HuH-7 (cell line): ENCODE measurements at regions not wholly inside any gene's neighbourhood (a gene's known extent, or its start where the extent isn't known, plus 50 kb on each side); places are given as distances from the start of the nearest gene placed in this dataset.

Experiments used
- DNase-seq: peaks from one replicate; pipeline ENCODE4 v3.0.0; 2011; ENCODE audit warnings: low spot score

DNA sequence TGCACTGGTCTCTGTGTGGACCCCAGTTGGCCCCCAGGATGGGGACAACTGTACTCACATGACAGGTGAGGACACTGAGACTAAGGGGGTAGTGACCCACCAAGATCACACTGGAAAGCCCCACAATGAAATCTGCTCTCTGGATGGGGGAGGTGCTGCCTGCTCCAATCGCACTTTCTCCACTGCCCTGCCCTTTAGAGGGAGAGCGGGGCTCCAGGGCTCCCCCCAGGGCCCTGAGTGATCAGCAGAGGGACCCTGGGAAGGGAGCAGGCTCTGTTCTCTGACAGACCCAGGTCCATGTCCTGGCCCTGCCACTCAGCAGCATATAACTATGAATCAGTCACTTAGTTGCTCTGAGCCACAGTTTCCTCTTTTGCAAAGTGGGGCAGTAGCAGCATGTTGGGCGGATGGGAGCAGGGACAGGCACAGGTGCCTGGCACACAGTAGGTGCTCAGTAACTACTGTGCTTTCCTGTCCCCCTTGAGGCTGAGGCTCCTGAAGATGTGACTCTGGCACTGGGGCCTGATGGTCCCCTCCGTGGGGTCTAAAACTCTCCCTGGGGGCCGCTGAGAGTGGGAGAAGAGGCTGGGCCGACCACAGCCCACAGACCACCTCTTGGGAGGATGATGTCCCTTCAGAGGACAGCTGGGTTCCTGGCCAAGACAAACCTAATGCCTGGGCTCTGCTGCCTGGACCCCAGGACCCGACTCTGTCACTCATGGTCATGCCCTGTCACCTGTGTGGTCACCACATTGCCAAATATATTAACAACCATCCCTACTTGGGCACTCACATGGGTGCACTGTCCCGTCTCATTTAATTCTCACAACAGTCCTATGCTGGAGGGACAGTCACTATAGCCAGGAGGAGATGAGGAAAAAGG lies 222.7 kb downstream of the PTPRU start:
- DNase-seq: no peak

DNA sequence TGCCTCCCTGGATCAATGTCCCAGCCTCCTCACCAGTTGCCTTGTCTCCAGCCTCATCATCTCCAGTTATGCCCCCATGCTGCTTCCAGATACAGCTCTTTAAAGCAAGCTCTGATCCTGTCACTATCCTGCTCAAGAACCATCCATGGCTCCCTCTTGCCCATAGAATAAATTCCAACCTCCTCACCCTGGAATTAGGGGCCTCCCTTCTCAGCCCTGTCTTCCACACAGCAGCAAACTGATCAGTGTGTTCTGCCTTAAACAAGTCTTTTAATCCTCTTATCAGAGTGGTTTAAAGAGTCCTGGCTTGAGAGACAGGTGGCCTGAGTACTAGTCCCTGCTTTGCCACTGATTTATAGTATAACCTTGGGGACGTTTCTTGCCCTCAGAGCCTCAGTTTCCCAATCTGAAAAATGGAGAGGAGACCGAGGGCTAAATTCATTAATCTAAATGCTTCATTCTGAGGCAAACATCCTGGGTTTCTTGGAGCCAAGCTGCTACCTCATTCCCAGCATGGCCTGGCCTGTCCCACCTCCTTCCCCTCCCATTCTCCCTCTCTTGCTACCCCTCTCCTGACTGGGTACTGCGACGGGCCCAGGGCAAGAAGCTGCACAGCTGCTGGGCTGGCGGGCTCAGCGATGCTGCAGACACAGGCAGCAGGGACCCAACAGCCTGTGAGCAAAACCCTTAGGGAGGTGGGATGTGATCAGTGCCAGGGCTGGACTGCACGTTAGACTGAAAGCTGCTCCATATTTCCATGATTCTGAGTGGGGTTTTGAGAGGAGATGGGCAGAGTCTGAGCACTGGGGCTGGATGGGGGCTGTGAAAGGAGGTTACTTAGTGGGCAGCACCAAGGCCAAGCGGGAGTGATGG lies 221.4 kb downstream of the PTPRU start:
- no peak for DNase-seq

GRCh38 chr1:29456685-29457435 lies 220.5 kb downstream of the PTPRU start:
- DNase-seq: no peak

GRCh38 chr1:29455781-29456180 lies 219.5 kb downstream of the PTPRU start:
- DNase-seq: no peak

DNA sequence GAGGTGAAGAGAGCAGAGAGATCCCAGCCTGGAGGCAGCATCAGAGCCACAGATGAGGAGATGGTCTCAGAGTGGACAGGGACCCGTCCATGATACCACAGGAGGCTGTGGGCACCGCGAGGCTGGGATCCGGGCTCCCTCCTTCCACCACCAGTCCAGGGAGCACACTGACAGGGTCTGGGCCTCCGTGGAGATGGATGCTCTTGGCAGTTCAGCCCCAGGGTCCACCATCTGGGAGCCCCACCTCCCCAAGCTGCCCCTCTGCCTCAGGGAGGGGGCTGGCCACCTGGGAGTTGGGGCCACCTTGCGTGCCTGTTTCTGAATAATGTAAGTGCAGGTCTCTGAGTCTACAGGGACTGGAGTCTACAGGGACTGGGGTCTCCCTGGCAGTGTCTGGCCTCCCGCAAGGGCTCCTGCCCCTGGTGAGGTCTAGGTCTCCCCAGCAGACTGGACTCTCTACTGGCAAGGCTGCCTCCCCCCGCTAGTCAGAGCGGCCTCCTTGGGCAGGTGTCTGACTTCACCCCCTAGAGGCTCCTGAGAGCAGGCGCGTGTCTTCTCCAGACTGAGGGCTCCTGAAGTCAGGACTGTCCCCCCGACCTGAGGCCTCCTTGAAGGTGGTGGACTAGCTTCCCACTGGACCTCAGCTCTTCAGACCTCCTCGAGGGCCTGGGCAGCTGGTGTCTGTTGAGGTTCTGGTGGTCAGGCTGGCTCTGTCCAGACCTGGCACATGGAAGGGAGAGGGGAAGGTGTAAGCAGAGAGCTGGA lies 218.5 kb downstream of the PTPRU start:
- no peak for DNase-seq

GRCh38 chr1:29453502-29454240 lies 217.3 kb downstream of the PTPRU start:
- DNase-seq: peak; percentile 79

DNA sequence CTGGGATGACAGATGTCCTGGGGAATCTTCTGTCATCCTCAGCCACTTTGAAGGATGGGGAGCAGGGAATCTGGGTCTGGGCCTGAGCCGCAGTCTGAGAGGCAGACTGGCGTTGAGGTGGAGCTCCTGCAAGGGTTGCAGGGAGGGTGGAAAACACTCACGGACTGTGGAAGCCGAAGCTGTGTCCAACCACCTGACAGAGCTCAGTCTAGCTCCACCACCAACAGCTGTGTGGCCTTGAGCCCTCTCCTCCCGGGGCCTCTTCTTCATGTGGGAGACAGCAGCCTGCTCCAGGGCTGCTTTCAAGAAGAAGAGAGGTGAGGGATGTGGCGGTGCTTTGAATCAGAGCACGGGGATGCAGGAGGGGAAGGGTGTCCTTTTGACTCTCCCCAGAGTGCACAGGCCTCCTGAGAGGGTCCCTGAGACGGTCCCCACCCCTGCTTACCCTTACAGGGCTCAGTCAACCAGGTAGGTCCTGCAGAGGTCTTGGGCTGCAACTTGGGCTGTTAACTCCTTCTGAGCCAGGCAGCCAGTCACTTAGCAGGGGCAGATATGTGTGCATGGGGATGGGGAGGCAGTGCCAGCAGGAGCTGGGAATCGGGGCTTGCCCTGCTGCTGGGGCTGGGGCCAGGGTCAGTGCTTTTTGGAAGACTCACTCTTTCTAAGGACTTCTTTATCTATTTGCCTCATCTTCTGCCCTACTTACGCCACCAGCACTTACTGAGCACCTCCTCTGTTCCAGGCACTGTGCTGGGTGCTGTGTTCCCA lies 216.3 kb downstream of the PTPRU start:
- DNase-seq: no peak

DNA sequence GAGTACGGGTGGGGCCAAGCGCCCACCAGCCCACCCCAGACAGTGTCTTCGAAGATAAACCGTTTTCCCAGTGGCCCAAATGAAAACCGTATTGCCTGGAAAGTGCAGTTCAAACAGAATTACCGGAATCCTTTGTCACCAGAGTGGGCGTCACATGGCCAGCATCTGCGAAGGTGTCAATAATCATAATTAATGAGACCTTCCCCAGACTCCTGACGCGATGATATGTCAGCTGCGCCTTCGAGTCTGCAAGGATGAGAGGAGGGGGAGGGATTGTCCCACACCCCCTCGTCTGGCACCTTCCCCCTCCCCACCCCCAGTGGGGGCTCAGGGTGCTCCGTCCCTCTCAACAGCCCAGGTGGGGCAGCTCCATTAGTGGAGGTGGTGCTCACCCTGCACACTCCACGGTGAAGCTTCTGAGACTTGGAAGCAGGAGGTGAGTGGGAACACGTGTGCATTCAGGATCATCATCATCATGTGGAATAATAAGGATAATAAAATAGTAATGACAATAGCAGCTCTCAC lies 215.1 kb downstream of the PTPRU start:
- DNase-seq: no peak

DNA sequence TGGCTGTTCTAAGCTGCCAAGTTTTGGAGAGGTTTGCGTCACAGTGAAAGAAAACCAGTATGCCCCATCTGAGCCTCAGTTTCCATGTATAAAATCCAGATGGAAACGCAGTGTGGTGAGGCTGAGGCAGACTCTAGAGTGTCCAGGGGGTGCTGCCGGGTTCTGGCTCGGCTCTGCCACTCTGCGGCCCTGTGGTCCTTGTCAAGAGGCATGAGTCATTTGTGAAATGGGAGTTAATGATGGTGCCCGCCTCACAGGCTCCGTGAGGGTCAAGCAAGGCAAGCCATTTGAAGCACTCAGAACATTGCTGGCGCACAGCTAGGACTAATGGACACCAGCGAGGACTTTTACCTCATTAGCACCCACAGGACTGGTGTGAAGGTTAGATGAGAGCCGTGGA lies 214.3 kb downstream of the PTPRU start:
- DNase-seq: no peak

DNA sequence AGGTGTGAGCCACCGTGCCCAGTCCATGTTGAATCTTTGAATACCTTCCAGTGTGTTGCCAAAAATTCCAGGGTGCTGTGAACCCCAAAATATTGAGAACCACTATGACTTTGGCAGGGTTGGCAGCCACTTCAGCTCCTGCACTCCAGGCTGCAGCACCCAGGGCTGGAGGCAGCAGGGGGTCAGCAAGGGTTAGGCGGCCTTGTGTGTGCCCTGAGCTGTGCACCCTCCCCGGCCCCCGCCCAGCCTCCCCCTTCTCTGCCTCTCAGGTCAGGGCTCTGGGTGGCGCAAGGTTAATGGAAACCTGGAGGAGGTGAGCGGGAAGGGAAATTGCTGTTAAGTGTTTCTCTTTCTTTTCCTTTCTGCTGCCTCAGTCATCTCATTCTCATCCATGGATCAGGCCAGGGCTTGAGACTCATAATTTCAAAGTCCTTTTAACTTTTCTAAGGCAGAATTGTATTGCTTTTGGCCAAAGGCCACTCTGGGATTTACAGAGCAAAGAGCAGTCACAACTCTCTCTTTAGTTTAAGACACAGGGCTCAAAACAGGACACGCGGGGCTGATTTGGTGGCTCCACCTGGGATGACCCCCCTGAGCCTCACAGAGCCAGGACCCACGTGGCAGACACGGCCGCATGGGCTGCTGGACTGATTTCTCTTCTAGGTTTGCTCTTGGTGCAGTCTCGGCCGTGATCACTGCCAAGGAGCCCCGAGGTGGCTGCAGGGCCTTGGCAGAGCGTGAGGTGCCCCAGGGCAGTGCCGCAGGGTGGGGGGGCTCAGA lies 212.3 kb downstream of the PTPRU start:
- DNase-seq: no peak

DNA sequence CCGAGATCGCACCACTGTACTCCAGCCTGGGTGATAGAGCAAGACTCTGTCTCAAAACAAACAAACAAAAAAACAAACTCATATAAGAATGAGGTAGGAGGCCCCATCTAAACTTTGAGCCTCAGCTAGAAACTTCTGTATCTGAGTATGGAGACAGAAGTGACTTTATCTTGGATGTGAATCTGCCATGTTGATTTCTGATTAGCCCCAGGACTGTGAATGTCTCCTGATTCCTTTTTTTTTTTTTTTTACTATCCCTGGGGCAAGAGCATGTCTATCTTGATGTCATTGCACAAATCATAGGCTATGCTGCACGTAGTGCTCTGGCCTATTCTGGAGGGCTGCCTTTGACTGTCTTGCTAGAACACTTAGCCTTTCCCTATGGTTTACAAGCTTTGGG lies 211.0 kb downstream of the PTPRU start:
- DNase-seq: no peak

- no peak for DNase-seq
These were observed 208.7 kb downstream of the PTPRU start for GRCh38 chr1:29444782-29445729.

DNA sequence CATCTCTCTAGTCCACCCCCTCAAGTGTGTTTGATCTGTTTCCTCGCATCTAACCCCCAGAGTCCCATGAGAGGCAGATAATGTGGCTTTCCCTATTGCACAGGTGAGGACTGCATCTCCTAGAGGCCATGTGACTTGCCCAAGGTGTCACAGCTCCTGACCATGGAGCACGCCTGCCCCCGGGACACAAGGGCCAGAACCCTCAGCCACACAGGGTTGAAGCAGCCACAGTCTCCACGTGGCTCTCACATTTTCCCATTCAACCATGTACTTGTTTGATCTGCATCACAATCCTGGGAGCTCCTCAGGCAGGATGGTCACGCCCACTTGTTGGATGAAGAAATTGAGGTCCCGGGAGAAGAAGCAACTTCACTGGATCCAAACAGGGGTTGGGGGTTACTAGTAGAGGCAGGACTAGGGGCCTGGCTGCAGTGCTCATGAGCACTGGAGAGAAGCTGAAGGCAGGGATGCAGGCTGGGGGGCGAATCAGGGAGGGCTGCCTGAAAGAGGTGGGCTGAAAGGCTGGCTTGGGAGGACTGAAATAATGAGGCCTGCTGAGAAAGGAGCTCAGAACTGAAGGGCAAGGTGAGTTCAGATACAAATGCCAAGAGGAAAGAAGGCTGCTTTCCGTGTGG lies 207.9 kb downstream of the PTPRU start:
- no peak for DNase-seq

GRCh38 chr1:29441916-29442668 lies 205.8 kb downstream of the PTPRU start:
- no peak for DNase-seq

GRCh38 chr1:29439615-29440014 lies 203.3 kb downstream of the PTPRU start:
- DNase-seq: no peak

DNA sequence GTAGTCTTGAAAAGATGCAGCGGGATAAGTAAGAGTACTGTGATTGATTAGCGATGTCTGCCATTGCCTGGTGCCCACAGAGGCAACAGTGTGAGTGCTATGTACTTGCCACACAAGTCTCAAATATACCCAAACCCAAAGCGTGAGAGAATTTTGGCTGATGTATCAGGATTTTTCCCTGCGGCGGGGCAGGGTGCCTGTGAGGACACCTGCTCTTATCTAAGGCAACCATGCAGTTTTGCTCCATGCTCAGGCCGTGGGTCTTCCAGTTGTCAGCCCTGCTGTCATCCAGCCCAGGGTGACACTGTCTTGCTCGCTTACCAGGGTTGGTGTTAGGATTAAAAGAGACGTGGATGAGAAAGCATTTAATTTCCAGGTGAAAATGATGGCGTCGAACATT lies 202.7 kb downstream of the PTPRU start:
- DNase-seq: no peak

- no peak for DNase-seq
These were observed 201.6 kb downstream of the PTPRU start for GRCh38 chr1:29437946-29438345.
